Activated CD4-positive, alpha-beta T cell treated with anti-CD3 and anti-CD28 coated beads for 4 hours (primary cell): ENCODE measurements at regions not wholly inside any gene's neighbourhood (a gene's known extent, or its start where the extent isn't known, plus 50 kb on each side); places are given as distances from the start of the nearest gene placed in this dataset.
A peak's percentile ranks its signal among the peaks of the same experiment; 100 is the strongest.

Experiments used
- DNase-seq, 2 donors: peaks; one replicate each; pipeline ENCODE4 v3.0.0-alpha.2; 2020

GRCh38 chr12:4045786-4046494 lies 172.7 kb upstream of the PARP11 start:
- DNase-seq, result no peak

GRCh38 chr12:4044736-4045730 lies 171.8 kb upstream of the PARP11 start:
- no peak for DNase-seq

GRCh38 chr12:4044101-4044500 lies 170.9 kb upstream of the PARP11 start:
- no peak for DNase-seq

- DNase-seq, result no peak
Measured at GRCh38 chr12:4041187-4041885, 168.1 kb upstream of the PARP11 start.

- DNase-seq, result no peak
Measured at GRCh38 chr12:4039931-4040330, 166.7 kb upstream of the PARP11 start.

- peak; percentile 11 to 38 for DNase-seq
Measured at GRCh38 chr12:4037747-4038312, 164.6 kb upstream of the PARP11 start.

- DNase-seq, result no peak
Measured at GRCh38 chr12:4036671-4037271, 163.6 kb upstream of the PARP11 start.

GRCh38 chr12:4034921-4035320 lies 161.7 kb upstream of the PARP11 start:
- DNase-seq, result no peak

GRCh38 chr12:4032924-4033615 lies 159.9 kb upstream of the PARP11 start:
- no peak for DNase-seq

- DNase-seq, result no peak
Measured at GRCh38 chr12:4031703-4032291, 158.6 kb upstream of the PARP11 start.

- peak; percentile 66 to 75 for DNase-seq
Measured at GRCh38 chr12:4030929-4031702, 157.9 kb upstream of the PARP11 start.

GRCh38 chr12:4027412-4027811 lies 154.2 kb upstream of the PARP11 start:
- DNase-seq, result peak; percentile 87 to 89

- DNase-seq, result no peak
Measured at GRCh38 chr12:4026517-4026916, 153.3 kb upstream of the PARP11 start.

GRCh38 chr12:4026020-4026358 lies 152.8 kb upstream of the PARP11 start:
- DNase-seq, result no peak

GRCh38 chr12:4025181-4026019 lies 152.2 kb upstream of the PARP11 start:
- no peak for DNase-seq

- no peak for DNase-seq
Measured at GRCh38 chr12:4024701-4025100, 151.5 kb upstream of the PARP11 start.

- DNase-seq, result no peak
Measured at GRCh38 chr12:4015225-4016091, 142.3 kb upstream of the PARP11 start.

- DNase-seq, result no peak
Measured at GRCh38 chr12:4014858-4015224, 141.6 kb upstream of the PARP11 start.

- DNase-seq, result no peak
Measured at GRCh38 chr12:4014444-4014843, 141.2 kb upstream of the PARP11 start.
